GM23248 (cell line): ENCODE measurements at regions not wholly inside any gene's neighbourhood (a gene's known extent, or its start where the extent isn't known, plus 50 kb on each side); places are given as distances from the start of the nearest gene placed in this dataset.
"Not testable (repeated sequence)": the region's sequence is repeated elsewhere in the genome, so short reads cannot be mapped to it uniquely, and the experiment has no call there.

Source experiments
- DNase-seq: peaks from one replicate; pipeline ENCODE4 v3.0.0-alpha.2; 2015
- H2AFZ ChIP-seq: fragments of 200-600 bp; sonication (generic); 2 replicates; pipeline ENCODE4 v1.6.1; 2016; ENCODE audit warnings: antibody characterized with exemption
- H3F3A ChIP-seq: fragments of 200-600 bp; sonication (generic); 2 replicates; pipeline ENCODE4 v1.6.1; 2016; ENCODE audit warnings: mild to moderate bottlenecking, antibody characterized with exemption, mixed run types; ENCODE audit not compliant: insufficient read depth
- H3K27ac ChIP-seq: fragments of 200-600 bp; sonication (generic); 2 replicates; pipeline ENCODE4 v1.5.1; 2016; ENCODE audit warnings: mild to moderate bottlenecking
- H3K27me3 ChIP-seq: fragments of 200-600 bp; sonication (generic); replicated peaks from 2 replicates; pipeline ENCODE4 v1.6.1; 2016; ENCODE audit warnings: mild to moderate bottlenecking; ENCODE audit not compliant: insufficient read depth
- H3K36me3 ChIP-seq: fragments of 200-600 bp; sonication (generic); 2 replicates; pipeline ENCODE4 v1.6.1; 2016; ENCODE audit warnings: low read depth, mild to moderate bottlenecking
- H3K4me1 ChIP-seq: fragments of 200-600 bp; sonication (generic); 2 replicates; pipeline ENCODE4 v1.6.1; 2016; ENCODE audit warnings: mild to moderate bottlenecking; ENCODE audit not compliant: insufficient read depth
- H3K4me2 ChIP-seq: fragments of 200-600 bp; sonication (generic); one replicate; pipeline ENCODE4 v1.6.1; 2016; ENCODE audit warnings: mild to moderate bottlenecking; ENCODE audit not compliant: unreplicated experiment
- H3K4me3 ChIP-seq: fragments of 200-600 bp; sonication (generic); 2 replicates; pipeline ENCODE4 v1.5.1; 2016; ENCODE audit warnings: mild to moderate bottlenecking
- H3K79me2 ChIP-seq: fragments of 200-600 bp; sonication (generic); 2 replicates; pipeline ENCODE4 v1.6.1; 2016; ENCODE audit warnings: mild to moderate bottlenecking; ENCODE audit not compliant: insufficient read depth
- H3K9ac ChIP-seq: fragments of 200-600 bp; sonication (generic); 2 replicates; pipeline ENCODE4 v1.6.1; 2016; ENCODE audit warnings: mild to moderate bottlenecking
- H3K9me2 ChIP-seq: fragments of 200-600 bp; sonication (generic); 2 replicates; pipeline ENCODE4 v1.6.1; 2016; ENCODE audit warnings: mixed run types, mild to moderate bottlenecking, moderate library complexity; ENCODE audit not compliant: insufficient read depth
- H3K9me3 ChIP-seq: fragments of 200-600 bp; sonication (generic); one replicate; pipeline ENCODE4 v1.6.1; 2017; ENCODE audit warnings: low read depth
- H4K20me1 ChIP-seq: fragments of 200-600 bp; sonication (generic); 2 replicates; pipeline ENCODE4 v1.6.0; 2016; ENCODE audit not compliant: insufficient read depth
- EZH2 ChIP-seq: fragments of 200-600 bp; sonication (generic); IDR thresholded peaks from 2 replicates; pipeline ENCODE4 v1.6.1; 2018; ENCODE audit warnings: antibody characterized with exemption, mild to moderate bottlenecking; ENCODE audit not compliant: insufficient read depth, poor library complexity, severe bottlenecking
- EZH2phosphoT487 ChIP-seq: fragments of 200-600 bp; sonication (generic); IDR thresholded peaks from 2 replicates; pipeline ENCODE4 v1.6.1; 2018; ENCODE audit warnings: antibody characterized with exemption, moderate library complexity, mild to moderate bottlenecking, low read depth; ENCODE audit not compliant: insufficient read depth
- WGBS, 2 experiments: methylation state at CpG; one replicate each; pipeline ENCODE4 v1.1.6; 2015 to 2017; ENCODE audit warnings: low lambda C conversion rate in 2 of 2, low coverage in 1 of 2; ENCODE audit errors: missing lambda C conversion rate in 2 of 2; 5-methylcytosine and 5-hydroxymethylcytosine counted together
- in situ Hi-C: fragments of 300-500 bp; cut with MboI; formaldehyde crosslinking; loops from 2 replicates; pipeline ENCODE4 v1.15.0; 2020

GRCh38 chr4:96407738-96408463, 568.0 kb downstream of the PDHA2 start:
- Histone ChIP-seq H2AFZ (no peak overlapping the region), H3K9me3 (no peaks in the 10 kb centered on the region), H3K36me3 (no peaks in the 10 kb centered on the region), H3K4me1 (no peaks in the 10 kb centered on the region), H3K27me3 (no peaks in the 10 kb centered on the region), H3F3A (no peaks in the 10 kb centered on the region), H3K27ac (no peak overlapping the region), H3K79me2 (no peaks in the 10 kb centered on the region), H3K9me2 (no peaks in the 10 kb centered on the region), H3K4me3 (no peak overlapping the region), H4K20me1 (no peaks in the 10 kb centered on the region), H3K9ac (no peak overlapping the region), H3K4me2 (no peak overlapping the region)
- in situ Hi-C loops: no loop called here
- 33 to 40% methylated on average over 5 of the region's 5 CpGs for WGBS, 2 experiments
- TF ChIP-seq EZH2 (no peak), EZH2phosphoT487 (no peak)
- no peak for DNase-seq

GRCh38 chr4:96414853-96415252, 575.0 kb downstream of the PDHA2 start:
- 57 to 67% methylated on average over 19 to 21 of the region's 21 CpGs for WGBS, 2 experiments
- H3F3A ChIP-seq, DNase-seq, H3K4me3 ChIP-seq, H3K4me1 ChIP-seq, H4K20me1 ChIP-seq, H3K79me2 ChIP-seq, H2AFZ ChIP-seq, H3K9me2 ChIP-seq, H3K9ac ChIP-seq, H3K27ac ChIP-seq, in situ Hi-C loops, H3K9me3 ChIP-seq, H3K27me3 ChIP-seq, H3K4me2 ChIP-seq, H3K36me3 ChIP-seq: not testable (repeated sequence)

GRCh38 chr4:96429657-96430056, 589.8 kb downstream of the PDHA2 start:
- in situ Hi-C loops: no loop called here
- Histone ChIP-seq H3K4me1 (no peaks in the 10 kb centered on the region), H3K9me2 (no peaks in the 10 kb centered on the region), H3K4me3 (no peak overlapping the region), H3K9me3 (peaks cover 3% of the 10 kb centered on the region), H4K20me1 (no peaks in the 10 kb centered on the region), H3F3A (no peaks in the 10 kb centered on the region), H3K4me2 (no peak overlapping the region), H3K79me2 (no peaks in the 10 kb centered on the region), H3K9ac (no peak overlapping the region), H3K36me3 (no peaks in the 10 kb centered on the region), H3K27me3 (no peaks in the 10 kb centered on the region), H3K27ac (no peak overlapping the region), H2AFZ (no peak overlapping the region)
- TF ChIP-seq EZH2phosphoT487 (no peak), EZH2 (no peak)
- DNase-seq: no peak

GRCh38 chr4:96431094-96431493, 591.2 kb downstream of the PDHA2 start:
- peaks cover 3% of the 10 kb centered on the region for H3K9me3 ChIP-seq
- H3K9me2 ChIP-seq: no peaks in the 10 kb centered on the region
- no peaks in the 10 kb centered on the region for H3F3A ChIP-seq
- TF ChIP-seq EZH2: no peak
- WGBS, 2 experiments: 0 to 2% methylated on average over 2 of the region's 2 CpGs
- DNase-seq: no peak
- no peaks in the 10 kb centered on the region for H3K36me3 ChIP-seq
- H3K27ac ChIP-seq: no peak overlapping the region
- no peak overlapping the region for H3K4me3 ChIP-seq
- H3K79me2 ChIP-seq: no peaks in the 10 kb centered on the region
- H3K9ac ChIP-seq: no peak overlapping the region
- H4K20me1 ChIP-seq: no peaks in the 10 kb centered on the region
- H2AFZ ChIP-seq: no peak overlapping the region
- no peaks in the 10 kb centered on the region for H3K27me3 ChIP-seq
- H3K4me1 ChIP-seq: no peaks in the 10 kb centered on the region
- in situ Hi-C loops: no loop called here
- H3K4me2 ChIP-seq: no peak overlapping the region

GRCh38 chr4:96448315-96448872, 608.5 kb downstream of the PDHA2 start:
- WGBS, 2 experiments: 2 to 11% methylated on average over 3 of the region's 3 CpGs

More at GRCh38 chr4:96448315-96448872, 608.5 kb downstream of the PDHA2 start:
- Histone ChIP-seq H3K9me2 (no peaks in the 10 kb centered on the region), H3K9ac (no peak overlapping the region), H3K36me3 (no peaks in the 10 kb centered on the region), H3F3A (no peaks in the 10 kb centered on the region), H4K20me1 (no peaks in the 10 kb centered on the region), H3K27me3 (no peaks in the 10 kb centered on the region), H3K4me3 (no peak overlapping the region), H3K79me2 (no peaks in the 10 kb centered on the region), H3K4me1 (no peaks in the 10 kb centered on the region), H2AFZ (no peak overlapping the region), H3K4me2 (no peak overlapping the region), H3K9me3 (no peaks in the 10 kb centered on the region), H3K27ac (no peak overlapping the region)
- in situ Hi-C loops: no loop called here
- no peak for DNase-seq
- TF ChIP-seq EZH2phosphoT487 (no peak), EZH2 (no peak)
